Retina (tissue), 1 donor: ENCODE measurements at regions not wholly inside any gene's neighbourhood (a gene's known extent, or its start where the extent isn't known, plus 50 kb on each side); places are given as distances from the start of the nearest gene placed in this dataset.

ENCODE experiments used
- DNase-seq: peaks from one replicate; pipeline ENCODE4 v3.0.0-alpha.2; 2016

- peak; percentile 52 for DNase-seq
Measured at GRCh38 chr2:12177455-12178288, 431.2 kb downstream of the LPIN1 start.

- DNase-seq = no peak
Measured at GRCh38 chr2:12178289-12179080, 432.1 kb downstream of the LPIN1 start.

GRCh38 chr2:12180031-12180430 lies 433.6 kb downstream of the LPIN1 start:
- DNase-seq = no peak

GRCh38 chr2:12183032-12183645 lies 436.7 kb downstream of the LPIN1 start:
- no peak for DNase-seq

GRCh38 chr2:12192762-12193161 lies 446.3 kb downstream of the LPIN1 start:
- DNase-seq = no peak

- DNase-seq = no peak
Measured at GRCh38 chr2:12194968-12195367, 448.5 kb downstream of the LPIN1 start.

- DNase-seq = no peak
Measured at GRCh38 chr2:12196495-12196894, 450.1 kb downstream of the LPIN1 start.

- DNase-seq = no peak
Measured at GRCh38 chr2:12197133-12197532, 450.7 kb downstream of the LPIN1 start.

- peak; percentile 17 for DNase-seq
Measured at GRCh38 chr2:12199491-12200211, 453.2 kb downstream of the LPIN1 start.

- no peak for DNase-seq
Measured at GRCh38 chr2:12201369-12201768, 454.9 kb downstream of the LPIN1 start.

- no peak for DNase-seq
Measured at GRCh38 chr2:12202313-12203075, 456.1 kb downstream of the LPIN1 start.

GRCh38 chr2:12203528-12203927 lies 457.1 kb downstream of the LPIN1 start:
- DNase-seq = no peak

GRCh38 chr2:12205086-12205485 lies 458.7 kb downstream of the LPIN1 start:
- no peak for DNase-seq

- DNase-seq = no peak
Measured at GRCh38 chr2:12207491-12207890, 461.1 kb downstream of the LPIN1 start.

GRCh38 chr2:12210016-12210933 lies 463.8 kb downstream of the LPIN1 start:
- DNase-seq = no peak

GRCh38 chr2:12211326-12212175 lies 465.1 kb downstream of the LPIN1 start:
- peak; percentile 48 for DNase-seq

GRCh38 chr2:12212841-12213597 lies 466.6 kb downstream of the LPIN1 start:
- peak; percentile 12 for DNase-seq

GRCh38 chr2:12217175-12217574 lies 470.7 kb downstream of the LPIN1 start:
- no peak for DNase-seq

- no peak for DNase-seq
Measured at GRCh38 chr2:12219761-12220160, 473.3 kb downstream of the LPIN1 start.
